22Rv1 (cell line): ENCODE measurements at regions not wholly inside any gene's neighbourhood (a gene's known extent, or its start where the extent isn't known, plus 50 kb on each side); places are given as distances from the start of the nearest gene placed in this dataset.

Source experiments
- CTCF ChIP-seq: fragments of 450-650 bp; IDR thresholded peaks from 2 replicates; pipeline ENCODE4 v1.5.1; 2017; ENCODE audit warnings: mild to moderate bottlenecking
- ZFX ChIP-seq: fragments of 450-650 bp; IDR thresholded peaks from 2 replicates; pipeline ENCODE4 v1.6.1; 2017; ENCODE audit warnings: antibody characterized with exemption, borderline replicate concordance

- no peak for TF ChIP-seq CTCF
- TF ChIP-seq ZFX: no peak
Observed at GRCh38 chr15:73000293-73000692, 52.0 kb upstream of the NEO1 start.
